Mammary epithelial cell (primary cell): ENCODE measurements at regions not wholly inside any gene's neighbourhood (a gene's known extent, or its start where the extent isn't known, plus 50 kb on each side); places are given as distances from the start of the nearest gene placed in this dataset.

Source experiments
- CTCF ChIP-seq, 2 donors: IDR thresholded peaks in 1 of 2; conservative IDR thresholded peaks in 1 of 2; 2 replicates each; pipeline ENCODE4 v1.5.1; 2011 to 2012; ENCODE audit warnings: inconsistent platforms in 2 of 2, low read length in 2 of 2, mild to moderate bottlenecking in 2 of 2, control low read depth in 1 of 2, low read depth in 1 of 2; ENCODE audit not compliant: insufficient read depth in 1 of 2; ENCODE audit errors: extremely low read depth in 1 of 2
- EZH2 ChIP-seq: IDR thresholded peaks from 2 replicates; pipeline ENCODE4 v1.6.1; 2012; ENCODE audit warnings: low read length, inconsistent platforms, borderline replicate concordance

GRCh38 chr13:99868767-99869166, 102.8 kb downstream of the ZIC5 start:
- TF ChIP-seq CTCF (conservative IDR thresholded peaks at IDR 0.05 in 1 of 2, IDR thresholded peaks at IDR 0.05 in 1 of 2; ENCODE audit: extremely low read depth in 1 of 2, insufficient read depth in 1 of 2, low read depth in 1 of 2, low read length in 2 of 2) = no peak
- no peak for TF ChIP-seq EZH2
